HG03521 (cell line): ENCODE measurements at regions not wholly inside any gene's neighbourhood (a gene's known extent, or its start where the extent isn't known, plus 50 kb on each side); places are given as distances from the start of the nearest gene placed in this dataset.
"Not testable (repeated sequence)": the region's sequence is repeated elsewhere in the genome, so short reads cannot be mapped to it uniquely, and the experiment has no call there.

ENCODE experiments used
- ATAC-seq: cut with Tn5 transposase; IDR thresholded peaks from one replicate; pipeline ENCODE4 v1.9.1; 2021; ENCODE audit warnings: mild to moderate bottlenecking, moderate library complexity; ENCODE audit not compliant: unreplicated experiment

DNA sequence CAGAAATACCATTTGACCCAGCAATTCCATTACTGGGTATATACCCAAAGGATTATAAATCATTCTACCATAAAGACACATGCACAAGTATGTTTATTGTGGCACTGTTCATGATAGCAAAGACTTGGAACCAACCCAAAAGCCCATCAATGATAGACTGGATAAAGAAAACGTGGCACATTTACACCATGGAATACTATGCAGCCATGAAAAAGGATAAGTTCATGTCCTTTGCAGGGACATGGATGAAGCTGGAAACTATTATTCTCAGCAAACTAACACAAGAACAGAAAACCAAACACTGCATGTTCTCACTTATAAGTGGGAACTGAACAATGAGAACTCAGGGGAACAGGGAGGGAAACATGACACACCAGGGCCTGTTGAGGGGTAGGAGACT, 1103.4 kb downstream of the TBL1XR1 start:
- not testable (repeated sequence) for ATAC-seq

DNA sequence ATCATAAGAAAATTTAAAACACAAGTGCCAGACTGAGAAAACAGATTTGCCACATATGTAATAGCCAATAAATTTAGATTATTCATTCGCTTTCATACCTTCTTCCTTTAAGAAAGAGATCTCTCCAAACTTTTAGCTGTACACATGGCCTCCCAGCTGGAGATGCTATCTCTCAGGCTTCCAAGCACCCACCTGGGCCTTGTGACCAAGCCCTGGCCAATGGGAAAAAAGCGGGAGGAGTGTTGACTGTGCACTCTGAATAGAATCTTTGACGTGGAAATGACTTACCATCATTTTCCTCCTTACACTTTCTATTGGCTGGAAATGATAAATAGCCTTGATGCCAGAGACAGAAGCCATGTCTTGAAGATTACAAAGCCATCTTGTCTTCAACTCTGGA, 1106.6 kb downstream of the TBL1XR1 start:
- ATAC-seq: no peak

DNA sequence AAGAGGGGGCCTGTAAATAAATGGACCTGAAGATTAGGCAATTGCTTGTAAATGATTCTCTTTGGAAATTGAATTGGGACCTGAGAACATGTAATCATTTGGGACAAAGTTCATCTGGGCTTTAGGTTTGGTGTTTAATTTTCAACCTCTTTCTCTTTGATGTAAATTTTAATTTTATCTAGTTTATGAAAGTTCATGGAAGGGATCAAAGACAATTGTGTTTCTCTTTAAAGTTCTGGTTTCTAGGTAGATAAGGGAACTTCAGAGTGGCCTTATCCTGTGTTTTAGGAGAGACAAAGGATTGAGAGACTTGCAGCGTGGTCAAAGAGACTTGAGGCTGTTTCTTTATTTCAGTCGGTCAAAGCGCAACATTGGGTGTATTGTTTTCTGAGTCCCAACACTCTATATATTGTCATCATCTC, 1108.3 kb downstream of the TBL1XR1 start:
- ATAC-seq: no peak

DNA sequence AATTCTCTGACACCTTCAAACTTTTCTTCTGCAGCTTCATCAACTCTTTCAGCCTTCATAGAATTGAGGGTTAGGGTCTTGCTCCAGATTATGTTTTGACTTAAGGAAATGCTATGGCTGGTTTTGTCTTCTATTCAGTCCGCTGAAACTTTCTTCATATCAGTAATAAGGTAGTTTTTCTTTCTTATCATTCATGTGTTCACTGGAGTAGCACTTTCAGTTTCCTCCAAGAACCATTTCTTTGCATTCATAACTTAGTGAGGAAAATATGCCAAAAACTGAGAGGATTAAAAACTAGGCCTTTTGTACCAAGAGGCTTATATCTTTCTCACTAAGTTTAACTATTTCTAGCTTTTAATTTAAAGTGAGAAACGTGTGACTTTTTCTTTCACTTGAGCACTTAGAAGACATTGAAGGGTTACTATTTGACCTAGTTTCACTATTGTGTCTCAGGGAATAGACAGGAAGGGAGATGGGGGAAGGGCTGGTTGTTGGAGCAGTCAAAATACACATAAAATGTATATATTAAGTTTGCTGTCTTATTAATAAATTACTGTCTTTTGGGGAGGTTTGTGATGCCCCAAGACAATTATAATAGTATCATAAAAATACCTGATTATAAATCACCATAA, 1110.1 kb downstream of the TBL1XR1 start:
- ATAC-seq: no peak

DNA sequence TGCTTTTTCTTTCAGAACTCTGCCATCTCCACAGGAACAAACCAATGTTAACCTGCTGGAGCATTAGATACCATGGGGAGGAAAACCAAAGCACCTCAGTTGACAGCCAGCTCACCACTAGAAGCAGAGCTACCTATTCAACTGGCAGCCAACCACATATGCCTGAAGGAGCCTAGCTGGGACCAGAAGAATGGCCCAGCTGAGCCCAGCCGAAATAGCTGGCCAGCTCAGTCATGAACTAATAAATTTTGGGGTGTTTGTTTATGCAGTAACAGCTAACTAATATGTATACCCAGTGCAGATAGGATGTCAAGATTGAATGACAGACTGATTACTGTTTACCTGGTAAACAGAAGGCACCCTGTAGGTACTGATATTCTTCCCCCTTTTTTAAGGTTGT, 1117.5 kb downstream of the TBL1XR1 start:
- ATAC-seq: no peak

DNA sequence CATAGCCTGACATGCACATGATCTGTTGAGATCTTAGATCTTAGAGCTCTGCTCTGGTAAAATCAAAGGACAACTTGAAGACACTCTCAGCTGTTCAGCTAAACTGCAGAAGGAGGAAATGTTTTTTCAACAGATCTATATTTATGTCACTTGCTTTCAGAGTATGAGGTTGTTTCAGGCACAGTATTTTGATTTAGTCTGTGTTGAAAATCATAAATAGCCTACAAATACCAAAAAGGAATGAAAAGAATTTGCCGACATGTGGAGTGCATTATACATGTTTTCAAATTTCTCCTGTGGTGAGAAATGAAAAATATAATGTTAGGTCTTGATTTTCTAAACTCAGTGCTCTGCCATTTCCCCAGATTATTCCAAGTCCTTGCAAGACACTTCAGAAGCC, 1118.4 kb downstream of the TBL1XR1 start:
- ATAC-seq: no peak

DNA sequence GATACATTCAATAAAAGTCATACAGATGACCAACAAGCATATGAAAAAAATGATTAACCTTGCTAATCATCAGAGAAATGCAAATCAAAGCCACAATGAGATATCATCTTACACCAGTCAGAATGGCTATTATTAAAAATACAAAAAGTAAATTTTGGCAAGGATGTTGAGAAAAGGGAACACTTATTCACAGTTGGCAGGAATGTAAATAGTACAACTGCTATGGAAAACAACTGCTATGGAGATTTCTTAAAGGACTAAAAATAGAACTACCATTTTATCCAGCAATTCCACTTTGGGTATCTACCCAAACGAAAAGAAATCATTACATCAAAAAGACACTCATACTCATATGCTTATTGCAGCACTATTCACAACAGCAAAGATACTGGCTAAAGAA, 1121.8 kb downstream of the TBL1XR1 start:
- no peak for ATAC-seq

DNA sequence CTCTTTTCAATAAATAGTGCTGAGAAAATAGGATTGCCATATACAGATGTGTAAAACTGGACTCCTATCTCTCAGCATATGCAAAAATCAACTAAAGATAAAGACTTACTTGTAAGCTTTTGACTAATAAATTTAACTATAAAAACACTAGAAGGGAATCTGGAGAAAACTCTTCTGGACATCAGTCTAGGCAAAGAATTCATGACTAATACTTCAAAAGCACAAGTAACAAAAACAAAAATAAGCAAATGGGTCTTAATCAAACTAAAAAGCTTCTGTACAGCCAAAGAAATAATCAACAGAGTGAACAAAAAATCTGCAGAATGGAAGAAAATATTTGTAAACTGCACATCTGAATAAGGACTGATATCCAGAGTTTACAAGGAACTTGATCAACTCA, 1122.2 kb downstream of the TBL1XR1 start:
- no peak for ATAC-seq

DNA sequence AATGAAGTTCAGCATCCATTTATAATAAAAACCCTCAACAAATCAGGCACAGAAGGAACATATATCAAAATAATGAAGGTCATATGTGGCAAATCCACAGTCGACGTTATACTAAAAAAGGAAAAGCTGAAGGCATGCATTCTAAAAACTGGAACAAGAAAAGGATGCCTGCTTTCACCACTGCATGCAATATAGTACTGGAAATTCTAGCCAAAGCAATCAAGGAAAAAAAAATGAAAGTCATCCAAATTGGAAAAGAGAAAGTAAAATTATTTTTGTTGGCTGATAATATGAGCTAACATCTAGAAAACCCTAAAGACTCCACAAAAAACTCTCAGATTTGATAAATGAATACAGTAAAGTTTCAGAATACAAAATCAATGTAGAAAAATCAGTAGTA, 1123.2 kb downstream of the TBL1XR1 start:
- ATAC-seq: no peak

DNA sequence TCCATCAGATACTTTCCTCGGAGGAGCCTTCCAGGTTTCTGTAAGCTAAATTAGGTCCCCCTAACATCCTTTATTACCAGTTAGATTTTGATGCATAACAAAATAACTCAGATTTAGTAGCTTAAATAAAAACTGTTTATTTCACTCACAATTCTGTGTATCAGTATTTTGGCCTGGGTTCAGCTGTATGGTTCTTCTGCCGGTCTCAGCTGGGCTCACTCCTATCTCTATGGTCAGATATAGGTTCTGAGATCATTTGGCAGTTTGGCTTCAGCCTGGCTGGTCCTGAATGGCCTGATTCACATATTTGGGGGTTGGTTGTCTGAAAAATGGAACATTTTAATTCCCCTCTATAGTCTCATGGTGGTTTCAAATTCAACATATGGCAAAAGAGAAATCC, 1125.3 kb downstream of the TBL1XR1 start:
- ATAC-seq: no peak

DNA sequence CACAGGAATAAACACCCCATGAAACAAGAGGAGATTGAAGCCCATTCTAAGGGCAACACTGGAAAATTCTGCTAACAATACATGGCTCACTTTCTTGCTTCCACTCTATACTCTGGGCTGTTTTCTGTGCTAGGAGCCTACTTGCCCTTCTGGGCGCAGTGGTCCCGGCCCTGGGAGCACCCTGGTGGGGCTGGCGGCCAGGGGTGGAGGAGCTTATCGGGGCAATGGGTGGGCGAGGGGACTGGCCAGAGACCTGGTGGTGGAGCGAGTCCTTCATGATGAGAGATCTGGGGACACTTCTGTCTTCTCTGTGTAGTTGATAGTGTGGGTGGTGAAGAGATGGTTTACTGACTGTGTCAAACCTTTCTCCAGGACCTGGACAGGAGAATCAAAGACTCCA, 1128.5 kb downstream of the TBL1XR1 start:
- ATAC-seq: no peak

DNA sequence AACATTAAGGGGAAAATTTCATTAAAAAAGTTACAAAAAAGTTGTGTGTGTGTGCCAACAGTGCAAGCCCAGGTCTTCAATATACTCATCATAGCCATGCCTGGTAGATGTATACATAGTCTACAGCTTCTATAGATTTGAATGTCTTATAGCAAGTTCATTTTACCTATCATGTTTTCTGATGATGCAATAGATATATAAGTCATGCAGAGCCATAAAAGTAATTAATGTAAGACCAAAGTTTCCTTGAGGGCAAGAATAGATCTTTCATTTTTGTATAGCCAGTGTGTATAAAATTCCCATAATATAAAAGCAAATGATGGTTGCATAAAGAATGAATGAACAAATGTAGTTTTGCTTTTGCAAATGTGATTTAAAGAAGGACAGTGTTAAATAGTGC, 1138.4 kb downstream of the TBL1XR1 start:
- no peak for ATAC-seq

DNA sequence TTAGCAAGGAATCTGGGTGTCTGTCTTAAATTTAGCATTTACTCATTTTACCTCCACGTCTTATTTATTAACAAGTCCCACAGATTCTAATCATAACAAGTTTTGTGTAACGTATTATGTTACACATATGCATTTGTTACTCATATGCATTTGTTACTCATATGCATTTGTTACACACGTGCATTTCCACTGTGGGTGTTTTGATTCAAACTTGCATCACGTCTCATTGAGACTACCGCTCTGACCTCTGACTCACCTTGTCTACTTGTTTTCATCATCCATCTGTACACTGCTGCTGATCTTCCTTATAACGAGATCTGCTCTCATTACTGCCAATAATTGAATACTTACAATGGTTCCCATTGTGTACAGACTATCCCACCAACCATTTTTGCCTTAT, 1141.4 kb downstream of the TBL1XR1 start:
- ATAC-seq: no peak

DNA sequence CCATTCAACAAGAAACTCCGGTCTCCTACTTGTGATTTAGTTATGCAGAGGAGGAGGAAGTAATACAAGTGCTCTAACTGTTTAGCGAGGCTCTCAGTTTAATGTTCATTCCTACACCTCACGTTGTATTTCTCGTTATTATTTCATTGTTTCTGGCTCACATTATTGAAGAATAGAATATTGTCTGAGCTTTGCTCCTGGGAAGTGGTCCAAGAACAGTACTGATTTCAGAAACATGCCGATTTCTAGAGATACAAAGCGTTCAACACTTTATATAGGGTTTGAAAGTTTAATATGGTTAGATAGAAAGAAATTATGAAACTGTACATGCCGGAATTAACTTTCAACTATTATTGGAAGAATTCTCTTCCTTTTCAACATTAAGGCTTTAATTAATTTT, 1145.5 kb downstream of the TBL1XR1 start:
- ATAC-seq: no peak

DNA sequence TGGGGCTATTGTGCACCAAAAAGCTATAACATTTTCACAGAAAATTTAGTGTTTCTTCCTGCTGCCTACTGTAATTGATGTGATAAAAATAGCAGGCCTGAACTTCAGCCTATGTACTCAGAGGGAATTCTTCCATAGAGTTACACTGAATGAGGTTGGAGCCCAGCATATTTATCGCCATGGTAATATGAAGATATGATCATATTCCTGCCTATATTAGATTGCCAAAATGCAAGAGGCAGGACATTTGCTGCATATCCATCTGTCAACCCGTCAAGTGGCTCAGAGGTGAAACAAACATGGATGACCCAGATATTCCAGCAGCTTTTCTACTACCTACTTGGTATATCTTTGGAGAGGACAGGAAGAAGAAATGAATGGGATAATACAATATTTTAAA, 1150.6 kb downstream of the TBL1XR1 start:
- ATAC-seq: no peak

DNA sequence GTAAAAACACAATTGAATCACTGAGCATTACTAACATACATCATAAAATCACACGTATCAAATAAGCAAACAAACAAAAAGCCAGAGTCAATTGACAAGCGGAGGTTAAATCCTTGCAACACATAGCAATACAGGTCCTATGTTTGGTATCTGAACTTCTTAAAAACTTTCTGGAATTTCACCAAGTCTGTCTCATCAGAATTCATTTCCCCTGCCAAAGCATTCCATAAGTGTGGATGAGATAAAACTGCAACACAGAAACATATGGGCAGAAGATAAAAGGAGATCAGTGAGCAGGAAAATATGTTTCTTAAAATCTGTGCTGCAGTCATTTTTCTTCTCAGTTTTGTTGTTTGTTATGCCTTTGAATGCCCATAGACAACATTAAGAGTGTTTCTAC, 1155.5 kb downstream of the TBL1XR1 start:
- no peak for ATAC-seq

DNA sequence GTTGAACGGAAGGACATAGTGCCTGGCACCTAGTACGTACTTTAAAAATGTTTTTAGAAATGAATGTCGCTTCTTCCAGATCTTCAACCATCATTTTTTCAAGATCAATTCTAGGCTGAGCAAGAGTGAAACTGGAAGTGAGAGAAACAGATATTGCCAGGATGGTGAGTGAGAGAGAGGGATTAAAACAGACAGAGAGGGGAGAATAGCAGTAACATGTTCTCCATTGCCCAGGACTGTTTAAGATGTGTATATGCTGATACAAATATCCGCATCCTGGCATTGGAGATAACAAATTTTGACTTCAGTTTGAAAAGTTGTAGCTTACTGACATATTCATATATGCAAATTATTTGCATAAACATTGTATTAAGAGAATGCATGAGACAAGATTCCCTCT, 1156.1 kb downstream of the TBL1XR1 start:
- ATAC-seq: no peak

DNA sequence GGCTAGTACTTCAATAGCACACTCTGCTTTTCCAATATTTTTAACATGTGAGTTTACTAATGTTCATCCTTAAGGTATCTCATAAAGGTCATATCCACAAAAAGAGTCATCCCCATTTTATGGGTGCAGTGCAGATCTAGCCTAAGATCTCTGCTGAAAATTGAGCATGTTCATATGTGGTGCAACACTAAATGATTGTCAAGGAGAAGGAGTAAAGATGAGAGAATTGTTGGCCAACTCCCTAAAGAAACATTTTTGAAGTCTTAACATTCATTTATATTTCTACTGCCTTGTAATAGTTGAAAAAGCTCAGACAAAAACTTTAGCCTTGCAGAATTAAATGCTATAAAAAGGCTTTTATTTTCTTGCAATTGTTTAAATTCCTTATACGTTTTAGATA, 1159.6 kb downstream of the TBL1XR1 start:
- ATAC-seq: no peak

DNA sequence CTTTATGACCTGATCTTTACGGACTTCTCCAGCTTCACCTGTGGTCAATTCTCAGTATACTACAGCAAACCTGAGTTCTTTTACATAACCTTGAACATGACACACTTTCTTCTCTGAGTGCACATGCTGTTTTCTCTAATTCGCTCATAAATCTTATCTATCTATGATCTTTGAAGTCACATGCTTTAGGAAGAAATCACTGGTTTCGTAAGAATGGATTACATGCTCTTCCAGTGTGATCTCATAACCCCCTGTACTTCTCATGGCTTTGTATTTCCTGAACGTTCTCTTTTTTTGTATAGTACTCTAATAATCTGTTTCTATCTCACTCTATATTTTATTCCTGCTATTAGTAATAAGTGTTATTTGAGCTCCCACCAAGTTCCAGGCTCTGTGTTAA, 1165.2 kb downstream of the TBL1XR1 start:
- no peak for ATAC-seq

DNA sequence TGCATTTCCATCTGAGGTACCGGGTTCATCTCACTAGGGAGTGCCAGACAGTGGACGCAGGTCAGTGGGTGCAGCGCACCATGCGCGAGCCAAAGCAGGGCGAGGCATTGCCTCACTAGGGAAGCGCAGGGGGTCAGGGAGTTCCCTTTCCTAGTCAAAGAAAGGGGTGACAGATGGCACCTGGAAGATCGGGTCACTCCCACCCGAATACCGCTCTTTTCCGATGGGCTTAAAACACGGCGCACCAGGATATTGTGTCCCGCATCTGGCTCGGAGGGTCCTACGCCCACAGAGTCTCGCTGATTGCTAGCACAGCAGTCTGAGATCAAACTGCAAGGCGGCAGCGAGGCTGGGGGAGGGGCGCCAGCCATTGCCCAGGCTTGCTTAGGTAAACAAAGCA, 1157.1 kb downstream of the NAALADL2 start:
- ATAC-seq: not testable (repeated sequence)

DNA sequence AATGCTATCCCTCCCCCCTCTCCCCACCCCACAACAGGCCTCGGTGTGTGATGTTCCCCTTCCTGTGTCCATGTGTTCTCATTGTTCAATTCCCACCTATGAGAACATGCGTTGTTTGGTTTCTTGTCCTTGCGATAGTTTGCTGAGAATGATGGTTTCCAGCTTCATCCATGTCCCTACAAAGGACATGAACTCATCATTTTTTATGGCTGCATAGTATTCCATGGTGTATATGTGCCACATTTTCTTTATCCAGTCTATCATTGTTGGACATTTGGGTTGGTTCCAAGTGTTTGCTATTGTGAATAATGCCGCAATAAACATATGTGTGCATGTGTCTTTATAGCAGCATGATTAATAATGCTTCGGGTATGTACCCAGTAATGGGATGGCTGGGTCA, 1156.1 kb downstream of the NAALADL2 start:
- ATAC-seq: not testable (repeated sequence)

DNA sequence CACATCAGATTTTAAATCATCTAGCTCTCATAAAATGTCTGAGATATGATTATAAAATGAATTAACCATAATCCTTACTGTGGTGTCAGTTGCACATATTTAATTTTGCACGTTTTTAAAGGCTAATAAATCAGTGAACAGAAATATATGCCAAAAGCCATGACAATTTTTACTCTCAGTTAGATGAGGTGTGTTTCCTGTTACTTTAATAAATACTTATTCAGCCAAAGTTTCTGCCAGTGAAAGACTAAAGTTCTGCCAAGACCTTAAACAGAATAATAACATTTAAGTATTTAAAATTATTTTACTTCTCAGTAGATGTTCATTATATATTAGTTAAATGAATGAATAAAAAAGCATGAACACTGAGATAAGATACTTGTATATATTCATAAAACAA, 1150.1 kb downstream of the NAALADL2 start:
- ATAC-seq: no peak

DNA sequence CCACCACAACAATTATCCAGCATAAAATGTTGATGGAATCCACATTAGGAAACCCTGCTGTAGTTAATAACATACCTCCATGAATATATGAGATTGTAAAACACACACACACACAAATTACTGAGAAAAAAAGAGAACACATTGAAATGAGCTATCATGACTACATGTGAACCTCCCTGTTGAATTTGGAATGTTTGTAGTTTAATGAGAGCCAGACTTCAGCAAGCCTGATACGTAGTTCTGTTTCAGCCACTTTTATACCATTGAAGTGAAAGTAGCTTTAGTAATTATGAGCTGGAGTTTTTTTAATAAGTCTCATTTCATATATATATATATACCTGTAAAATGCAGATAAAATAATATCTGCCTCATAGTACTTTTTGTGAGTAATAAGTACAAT, 1146.4 kb downstream of the NAALADL2 start:
- no peak for ATAC-seq

DNA sequence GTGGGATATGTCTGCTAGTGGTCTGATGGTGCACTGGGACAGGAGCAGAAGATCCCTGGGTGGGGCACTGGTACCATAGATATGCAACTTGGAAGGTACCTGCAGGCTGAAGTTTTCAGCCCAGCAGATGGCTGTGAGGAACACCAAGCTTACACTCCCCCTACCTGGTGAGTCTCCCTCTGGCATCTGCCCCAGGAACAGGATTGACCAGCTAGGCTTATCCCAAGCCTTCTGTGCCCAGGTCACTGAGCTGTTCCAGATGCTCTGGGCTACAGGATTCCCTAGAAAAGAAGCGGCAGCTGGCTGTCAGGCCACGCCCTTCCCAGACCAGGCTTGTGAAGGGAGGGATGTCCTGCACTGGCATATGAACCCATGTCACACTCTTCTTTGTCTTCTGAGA, 1130.0 kb downstream of the NAALADL2 start:
- ATAC-seq: no peak
